H1 (cell line): ENCODE measurements at regions not wholly inside any gene's neighbourhood (a gene's known extent, or its start where the extent isn't known, plus 50 kb on each side); places are given as distances from the start of the nearest gene placed in this dataset.

Experiments used
- CTCF ChIA-PET: fragments of 300-600 bp; sonication (Branson Sonifier 250); formaldehyde crosslinking; loops from one replicate; lab custom pipeline; 2021; ENCODE audit not compliant: partially characterized antibody; lab: Charles Lee
- POLR2A ChIA-PET: fragments of 300-600 bp; sonication (Branson Sonifier 250); formaldehyde crosslinking; loops from one replicate; lab custom pipeline; 2021; ENCODE audit warnings: inconsistent platforms; ENCODE audit not compliant: partially characterized antibody; lab: Charles Lee
- DNase-seq, 2 experiments: peaks; one replicate each; pipeline versions ENCODE4 v3.0.0 to v3.0.0-alpha.2; 2010 to 2022; ENCODE audit warnings: low spot score in 2 of 2, low read depth in 1 of 2, mixed read lengths in 1 of 2
- FAIRE-seq: peaks from 2 replicates; lab custom pipeline; 2011; peaks lifted over from hg19 to GRCh38; lab: Jason Lieb, UNC
- H2AFZ ChIP-seq: 2 replicates; pipeline ENCODE4 v1.8.1; 2012; ENCODE audit warnings: low read length, inconsistent platforms
- H2AK5ac ChIP-seq: 2 replicates; pipeline ENCODE4 v1.6.1; 2013; ENCODE audit warnings: low read depth, low read length
- H2BK120ac ChIP-seq: replicated peaks from 2 replicates; pipeline ENCODE3; 2013; ENCODE audit warnings: low read depth, low read length, inconsistent platforms
- H2BK12ac ChIP-seq: 2 replicates; pipeline ENCODE4 v1.6.1; 2013; ENCODE audit warnings: low read depth, low read length
- H2BK15ac ChIP-seq: 2 replicates; pipeline ENCODE4 v1.6.1; 2013; ENCODE audit warnings: low read length
- H2BK20ac ChIP-seq: 2 replicates; pipeline ENCODE4 v1.6.1; 2013; ENCODE audit warnings: low read length
- H2BK5ac ChIP-seq: 2 replicates; pipeline ENCODE4 v1.6.1; 2013; ENCODE audit warnings: low read depth, low read length
- H3K14ac ChIP-seq: 2 replicates; pipeline ENCODE4 v1.6.1; 2013; ENCODE audit warnings: inconsistent platforms; ENCODE audit not compliant: insufficient read length
- H3K18ac ChIP-seq: 2 replicates; pipeline ENCODE4 v1.6.1; 2013; ENCODE audit warnings: low read length; ENCODE audit errors: extremely low read depth
- H3K23ac ChIP-seq: 2 replicates; pipeline ENCODE4 v1.6.1; 2013; ENCODE audit warnings: inconsistent platforms; ENCODE audit not compliant: insufficient read length
- H3K23me2 ChIP-seq: 2 replicates; pipeline ENCODE4 v1.6.1; 2013; ENCODE audit warnings: low read depth, low read length
- H3K27ac ChIP-seq: 2 replicates; pipeline ENCODE4 v1.6.1; 2011; ENCODE audit warnings: low read depth, low read length, inconsistent platforms
- H3K27me3 ChIP-seq, 4 experiments: replicated peaks in 1 of 4; 1 replicate in 1 of 4; 2 replicates in 3 of 4; pipeline versions ENCODE4 v1.6.1 to v1.8.1; 2011 to 2013; ENCODE audit warnings: low read length in 3 of 4, mild to moderate bottlenecking in 3 of 4, inconsistent platforms in 2 of 4, mixed read lengths in 2 of 4, moderate library complexity in 1 of 4; ENCODE audit not compliant: control insufficient read depth in 3 of 4, insufficient read depth in 3 of 4; ENCODE audit errors: extremely low read depth in 1 of 4
- H3K36me3 ChIP-seq, 4 experiments: 2 replicates each; pipeline versions ENCODE4 v1.6.1 to v1.8.1; 2011 to 2013; ENCODE audit warnings: mild to moderate bottlenecking in 4 of 4, low read length in 3 of 4, moderate library complexity in 2 of 4, control low read depth in 1 of 4, inconsistent platforms in 1 of 4; ENCODE audit not compliant: insufficient read depth in 4 of 4, control insufficient read depth in 2 of 4
- H3K4ac ChIP-seq: replicated peaks from 2 replicates; pipeline ENCODE3; 2013; ENCODE audit warnings: low read length, low read depth, mixed read lengths, inconsistent platforms; ENCODE audit not compliant: insufficient read length
- H3K4me1 ChIP-seq, 4 experiments: replicated peaks in 1 of 4; 1 replicate in 1 of 4; 2 replicates in 3 of 4; pipeline versions ENCODE4 v1.6.1 to v1.8.1; 2011 to 2013; ENCODE audit warnings: low read length in 3 of 4, inconsistent platforms in 2 of 4, mixed read lengths in 1 of 4; ENCODE audit not compliant: insufficient read depth in 4 of 4, control insufficient read depth in 3 of 4
- H3K4me2 ChIP-seq, 2 experiments: 2 replicates each; pipeline versions ENCODE4 v1.6.1 to v1.8.1; 2011 to 2013; ENCODE audit warnings: low read depth in 2 of 2, low read length in 2 of 2, control low read depth in 1 of 2, inconsistent platforms in 1 of 2, mild to moderate bottlenecking in 1 of 2; ENCODE audit not compliant: insufficient read depth in 1 of 2
- H3K4me3 ChIP-seq, 4 experiments: fragments of 200-600, 300-600 bp in 1 of 4; sonication (generic), shearing (Covaris generic), sonication (Bioruptor Twin) in 1 of 4; 2 replicates each; pipeline versions ENCODE4 v1.5.1 to v1.8.1; 2011 to 2016; ENCODE audit warnings: low read length in 4 of 4, low read depth in 3 of 4, control low read depth in 2 of 4, inconsistent platforms in 2 of 4, mild to moderate bottlenecking in 2 of 4, mixed read lengths in 1 of 4, moderate library complexity in 1 of 4; ENCODE audit not compliant: insufficient read depth in 2 of 4; ENCODE audit errors: extremely low read depth in 1 of 4
- H3K56ac ChIP-seq: replicated peaks from 2 replicates; pipeline ENCODE3; 2013; ENCODE audit warnings: low read depth, mild to moderate bottlenecking, mixed read lengths, low read length, inconsistent platforms; ENCODE audit not compliant: insufficient read length
- H3K79me1 ChIP-seq: 2 replicates; pipeline ENCODE4 v1.6.1; 2013; ENCODE audit warnings: low read depth, low read length, control low read depth
- H3K79me2 ChIP-seq, 2 experiments: 2 replicates each; pipeline versions ENCODE4 v1.6.1 to v1.8.1; 2012 to 2013; ENCODE audit warnings: low read length in 2 of 2, mild to moderate bottlenecking in 2 of 2, inconsistent platforms in 1 of 2; ENCODE audit not compliant: insufficient read depth in 2 of 2, control insufficient read depth in 1 of 2
- H3K9ac ChIP-seq, 4 experiments: replicated peaks in 1 of 4; 1 replicate in 1 of 4; 2 replicates in 3 of 4; pipeline versions ENCODE4 v1.6.1 to v1.8.1; 2011 to 2013; ENCODE audit warnings: low read depth in 3 of 4, low read length in 3 of 4, control low read depth in 2 of 4, mild to moderate bottlenecking in 2 of 4, moderate library complexity in 2 of 4, inconsistent platforms in 1 of 4; ENCODE audit errors: extremely low read depth in 1 of 4
- H3K9me3 ChIP-seq, 2 experiments: 2 replicates each; pipeline versions ENCODE4 v1.6.1 to v1.8.1; 2012 to 2013; ENCODE audit warnings: mild to moderate bottlenecking in 2 of 2, moderate library complexity in 2 of 2, control low read depth in 1 of 2, inconsistent platforms in 1 of 2, low read depth in 1 of 2, low read length in 1 of 2, mixed read lengths in 1 of 2; ENCODE audit not compliant: insufficient read depth in 2 of 2
- H4K20me1 ChIP-seq, 2 experiments: replicated peaks in 1 of 2; 2 replicates each; pipeline versions ENCODE3 to v1.8.1; 2011 to 2013; ENCODE audit warnings: inconsistent platforms in 2 of 2, low read length in 2 of 2, mild to moderate bottlenecking in 1 of 2; ENCODE audit not compliant: insufficient read depth in 2 of 2, control insufficient read depth in 1 of 2
- H4K5ac ChIP-seq: 2 replicates; pipeline ENCODE4 v1.6.1; 2013; ENCODE audit warnings: low read length, low read depth, mixed read lengths, inconsistent platforms; ENCODE audit not compliant: insufficient read length
- H4K8ac ChIP-seq: 2 replicates; pipeline ENCODE4 v1.8.0; 2013; ENCODE audit warnings: mild to moderate bottlenecking, moderate library complexity, low read length, inconsistent platforms; ENCODE audit not compliant: insufficient read depth; ENCODE audit errors: extremely low read depth
- H4K91ac ChIP-seq: replicated peaks from 2 replicates; pipeline ENCODE3; 2013; ENCODE audit warnings: low read length, mixed read lengths, inconsistent platforms; ENCODE audit not compliant: insufficient read length
- ATF3 ChIP-seq: IDR thresholded peaks from 2 replicates; pipeline ENCODE4 v1.6.1; 2011; ENCODE audit warnings: low read depth, mild to moderate bottlenecking, low read length; ENCODE audit not compliant: insufficient read depth
- PHF8 ChIP-seq: fragments of 200-600 bp; sonication (generic); conservative IDR thresholded peaks from 2 replicates; pipeline ENCODE4 v1.7.1; 2012; ENCODE audit warnings: low read depth, mild to moderate bottlenecking, inconsistent platforms, low read length, moderate library complexity
- RXRA ChIP-seq: IDR thresholded peaks from 2 replicates; pipeline ENCODE4 v1.6.1; 2011; ENCODE audit warnings: low read depth, mild to moderate bottlenecking, low read length, moderate library complexity; ENCODE audit not compliant: insufficient read depth
- WGBS, 2 experiments: shearing (Covaris generic) in 1 of 2; methylation state at CpG; one replicate each; pipeline versions ENCODE4 v1.1.6 to v1.1.7; 2013 to 2015; ENCODE audit warnings: low lambda C conversion rate in 2 of 2, mixed read lengths in 2 of 2, inconsistent platforms in 1 of 2, low coverage in 1 of 2, missing lambda C conversion rate in 1 of 2; ENCODE audit not compliant: insufficient replicate concordance in 2 of 2, insufficient coverage in 1 of 2, insufficient read length in 1 of 2; ENCODE audit errors: extremely low coverage in 1 of 2, missing lambda C conversion rate in 1 of 2; 5-methylcytosine and 5-hydroxymethylcytosine counted together

GRCh38 chr7:25832929-25833328 is 319.1 kb upstream of the NFE2L3 start:
- H3K36me3 ChIP-seq, result no peaks in the 10 kb centered on the region
- no peaks in the 10 kb centered on the region for H3K79me1 ChIP-seq
- no peak overlapping the region for H3K4me3 ChIP-seq
- H4K8ac ChIP-seq, result no peak overlapping the region
- H3K23ac ChIP-seq, result no peak overlapping the region
- DNase-seq, result no peak
- no peak overlapping the region for H2BK12ac ChIP-seq
- no peak overlapping the region for H4K91ac ChIP-seq
- no peaks in the 10 kb centered on the region for H3K79me2 ChIP-seq
- ChIA-PET POLR2A (no interaction called here), CTCF (interaction anchor here (2.6 kb wide), 1 partner anchor 13 kb away, joined by 15 read pairs; no protein-coding TSS in a partner anchor)
- no peaks in the 10 kb centered on the region for H3K9me3 ChIP-seq
- H2AK5ac ChIP-seq, result no peak overlapping the region
- no peak overlapping the region for H3K14ac ChIP-seq
- no peak overlapping the region for H2BK5ac ChIP-seq
- no peak overlapping the region for H3K18ac ChIP-seq
- H3K27me3 ChIP-seq, result no peaks in the 10 kb centered on the region
- H2AFZ ChIP-seq, result no peak overlapping the region
- no peak for TF ChIP-seq ATF3
- no peak for TF ChIP-seq PHF8
- TF ChIP-seq RXRA, result no peak
- WGBS, 2 experiments, result 91% methylated on average over 2 of the region's 2 CpGs; no CpG with 5 or more reads in 1 of the 2 experiments
- no peak overlapping the region for H3K4me2 ChIP-seq
- no peak overlapping the region for H3K9ac ChIP-seq
- no peak overlapping the region for H2BK20ac ChIP-seq
- H2BK15ac ChIP-seq, result no peak overlapping the region
- FAIRE-seq, result no peak
- no peaks in the 10 kb centered on the region for H4K20me1 ChIP-seq
- no peak overlapping the region for H4K5ac ChIP-seq
- H2BK120ac ChIP-seq, result no peak overlapping the region
- H3K4me1 ChIP-seq, result peaks cover 3 to 10% (median 5%) of the 10 kb centered on the region in 4 experiments; a peak in 5 of 7 replicates
- H3K4ac ChIP-seq, result no peak overlapping the region
- no peak overlapping the region for H3K56ac ChIP-seq
- no peaks in the 10 kb centered on the region for H3K23me2 ChIP-seq
- H3K27ac ChIP-seq, result no peak overlapping the region
